Tibial nerve (tissue), 4 donors: ENCODE measurements at regions not wholly inside any gene's neighbourhood (a gene's known extent, or its start where the extent isn't known, plus 50 kb on each side); places are given as distances from the start of the nearest gene placed in this dataset.

Experiments
- DNase-seq, 2 donors: peaks; one replicate each; pipeline ENCODE4 v3.0.0-alpha.2; 2019; ENCODE audit warnings: low spot score in 2 of 2
- H3K27ac ChIP-seq, 4 donors: fragments of 200-600 bp; sonication (generic) in 3 of 4; one replicate each; pipeline ENCODE4 v1.5.1; 2017 to 2019; ENCODE audit warnings: mild to moderate bottlenecking in 1 of 4
- H3K27me3 ChIP-seq, 2 donors: fragments of 200-600 bp; sonication (generic) in 1 of 2; one replicate each; pipeline versions ENCODE4 v1.5.1 to v1.6.0; 2017 to 2019
- H3K36me3 ChIP-seq, 3 donors: fragments of 200-600 bp; sonication (generic); one replicate each; pipeline ENCODE4 v1.5.1; 2018 to 2019
- H3K4me1 ChIP-seq, 4 donors: fragments of 200-600 bp; sonication (generic) in 3 of 4; one replicate each; pipeline ENCODE4 v1.5.1; 2017 to 2019
- H3K4me3 ChIP-seq, 4 donors: fragments of 200-600 bp; sonication (generic) in 3 of 4; one replicate each; pipeline ENCODE4 v1.5.1; 2017 to 2019; ENCODE audit warnings: mild to moderate bottlenecking in 1 of 4, moderate library complexity in 1 of 4
- H3K9me3 ChIP-seq, 4 donors: fragments of 200-600 bp; sonication (generic) in 3 of 4; one replicate each; pipeline ENCODE4 v1.5.1; 2017 to 2019
- CTCF ChIP-seq, 5 experiments: fragments of 200-600 bp in 3 of 5; fragments of 450-650 bp in 2 of 5; sonication (generic) in 3 of 5; IDR thresholded peaks; one replicate each; pipeline ENCODE4 v1.5.1; 2016 to 2019; ENCODE audit warnings: antibody characterized with exemption in 5 of 5, mild to moderate bottlenecking in 3 of 5, moderate library complexity in 2 of 5
- EP300 ChIP-seq, 2 donors: sonication (generic); formaldehyde crosslinking; IDR thresholded peaks; one replicate each; pipeline ENCODE4 v1.6.1; 2017; ENCODE audit warnings: antibody characterized with exemption in 2 of 2, mild to moderate bottlenecking in 1 of 2
- POLR2A ChIP-seq, 2 donors: fragments of 450-650 bp; IDR thresholded peaks; one replicate each; pipeline ENCODE4 v1.6.1; 2017; ENCODE audit warnings: antibody characterized with exemption in 2 of 2, mild to moderate bottlenecking in 2 of 2, moderate library complexity in 2 of 2
- WGBS, 2 donors: methylation state at CpG; one replicate each; pipeline ENCODE4 v1.1.5; 2018; 5-methylcytosine and 5-hydroxymethylcytosine counted together

- no peaks in the 10 kb centered on the region for H3K36me3 ChIP-seq
- peak overlapping the region in 2 of 4 donors; percentile 70 to 75 for H3K27ac ChIP-seq
- peaks cover 0 to 7% (median 0%) of the 10 kb centered on the region in 4 donors for H3K9me3 ChIP-seq
- TF ChIP-seq CTCF (IDR thresholded peaks at IDR 0.05) (no peak), POLR2A (IDR thresholded peaks at IDR 0.05) (no peak), EP300 (IDR thresholded peaks at IDR 0.05) (no peak)
- H3K27me3 ChIP-seq, result no peaks in the 10 kb centered on the region
- peaks cover 4 to 30% (median 11%) of the 10 kb centered on the region in 4 donors for H3K4me1 ChIP-seq
- no peak for DNase-seq
- WGBS, 2 donors, result 48 to 60% methylated on average over 2 of the region's 2 CpGs
- H3K4me3 ChIP-seq, result no peak overlapping the region
Observed at GRCh38 chr6:141402489-141402888, 730.2 kb upstream of the GJE1 start.

GRCh38 chr6:141401851-141402250 is 730.9 kb upstream of the GJE1 start:
- Histone ChIP-seq H3K27ac (peak overlapping the region in 2 of 4 donors; percentile 70 to 75), H3K4me1 (peaks cover 4 to 30% (median 11%) of the 10 kb centered on the region in 4 donors), H3K27me3 (no peaks in the 10 kb centered on the region), H3K36me3 (no peaks in the 10 kb centered on the region), H3K9me3 (peaks cover 0 to under 1% (median 0%) of the 10 kb centered on the region in 4 donors), H3K4me3 (no peak overlapping the region)
- 64 to 78% methylated on average over 3 of the region's 3 CpGs for WGBS, 2 donors
- no peak for DNase-seq
- TF ChIP-seq EP300 (IDR thresholded peaks at IDR 0.05) (no peak), CTCF (IDR thresholded peaks at IDR 0.05) (no peak), POLR2A (IDR thresholded peaks at IDR 0.05) (no peak)

GRCh38 chr6:141401168-141401567 is 731.6 kb upstream of the GJE1 start:
- peak in 1 of 2 donors; percentile 41 for DNase-seq
- Histone ChIP-seq H3K27me3 (no peaks in the 10 kb centered on the region), H3K9me3 (no peaks in the 10 kb centered on the region), H3K4me1 (peaks cover 4 to 30% (median 11%) of the 10 kb centered on the region in 4 donors), H3K4me3 (no peak overlapping the region), H3K36me3 (no peaks in the 10 kb centered on the region), H3K27ac (peak overlapping the region in 2 of 4 donors; percentile 70 to 75)
- 50 to 53% methylated on average over 4 of the region's 4 CpGs for WGBS, 2 donors
- peak in 1 of 2 donors; percentile 89 for TF ChIP-seq EP300 (IDR thresholded peaks at IDR 0.05)
- TF ChIP-seq POLR2A (IDR thresholded peaks at IDR 0.05), result no peak
- no peak for TF ChIP-seq CTCF (IDR thresholded peaks at IDR 0.05)

- Histone ChIP-seq H3K9me3 (no peaks in the 10 kb centered on the region), H3K27me3 (no peaks in the 10 kb centered on the region), H3K27ac (no peak overlapping the region), H3K4me3 (no peak overlapping the region), H3K4me1 (peaks cover 4 to 30% (median 11%) of the 10 kb centered on the region in 4 donors), H3K36me3 (no peaks in the 10 kb centered on the region)
- DNase-seq, result no peak
- 68 to 80% methylated on average over 3 of the region's 3 CpGs for WGBS, 2 donors
- TF ChIP-seq CTCF (IDR thresholded peaks at IDR 0.05), result no peak
- no peak for TF ChIP-seq EP300 (IDR thresholded peaks at IDR 0.05)
- no peak for TF ChIP-seq POLR2A (IDR thresholded peaks at IDR 0.05)
Observed at GRCh38 chr6:141398949-141399348, 733.8 kb upstream of the GJE1 start.

GRCh38 chr6:141395443-141396008 is 737.2 kb upstream of the GJE1 start:
- Histone ChIP-seq H3K27me3 (no peaks in the 10 kb centered on the region), H3K4me1 (peaks cover 0 to 5% (median 0%) of the 10 kb centered on the region in 4 donors), H3K36me3 (no peaks in the 10 kb centered on the region), H3K4me3 (no peak overlapping the region), H3K27ac (no peak overlapping the region), H3K9me3 (no peaks in the 10 kb centered on the region)
- 95 to 98% methylated on average over 6 to 9 of the region's 9 CpGs for WGBS, 2 donors
- no peak for DNase-seq
- TF ChIP-seq EP300 (IDR thresholded peaks at IDR 0.05) (no peak), CTCF (IDR thresholded peaks at IDR 0.05) (no peak)
